ENCODE measurements at regions not wholly inside any gene's neighbourhood (a gene's known extent, or its start where the extent isn't known, plus 50 kb on each side); places are given as distances from the start of the nearest gene placed in this dataset.
"Not testable (repeated sequence)": the region's sequence is repeated elsewhere in the genome, so short reads cannot be mapped to it uniquely, and the experiment has no call there.

GRCh38 chr3:102361101-102361500, 73.7 kb upstream of the ZPLD1 start:
- H3K27me3 ChIP-seq (ENCODE audit: insufficient read depth, poor library complexity, severe bottlenecking): no peaks in the 10 kb centered on the region
- no peak overlapping the region for H3K4me3 ChIP-seq (replicated peaks; ENCODE audit: insufficient read depth, low read length)
- H3K27ac ChIP-seq (replicated peaks): no peak overlapping the region
- TF ChIP-seq, protein P1, sequence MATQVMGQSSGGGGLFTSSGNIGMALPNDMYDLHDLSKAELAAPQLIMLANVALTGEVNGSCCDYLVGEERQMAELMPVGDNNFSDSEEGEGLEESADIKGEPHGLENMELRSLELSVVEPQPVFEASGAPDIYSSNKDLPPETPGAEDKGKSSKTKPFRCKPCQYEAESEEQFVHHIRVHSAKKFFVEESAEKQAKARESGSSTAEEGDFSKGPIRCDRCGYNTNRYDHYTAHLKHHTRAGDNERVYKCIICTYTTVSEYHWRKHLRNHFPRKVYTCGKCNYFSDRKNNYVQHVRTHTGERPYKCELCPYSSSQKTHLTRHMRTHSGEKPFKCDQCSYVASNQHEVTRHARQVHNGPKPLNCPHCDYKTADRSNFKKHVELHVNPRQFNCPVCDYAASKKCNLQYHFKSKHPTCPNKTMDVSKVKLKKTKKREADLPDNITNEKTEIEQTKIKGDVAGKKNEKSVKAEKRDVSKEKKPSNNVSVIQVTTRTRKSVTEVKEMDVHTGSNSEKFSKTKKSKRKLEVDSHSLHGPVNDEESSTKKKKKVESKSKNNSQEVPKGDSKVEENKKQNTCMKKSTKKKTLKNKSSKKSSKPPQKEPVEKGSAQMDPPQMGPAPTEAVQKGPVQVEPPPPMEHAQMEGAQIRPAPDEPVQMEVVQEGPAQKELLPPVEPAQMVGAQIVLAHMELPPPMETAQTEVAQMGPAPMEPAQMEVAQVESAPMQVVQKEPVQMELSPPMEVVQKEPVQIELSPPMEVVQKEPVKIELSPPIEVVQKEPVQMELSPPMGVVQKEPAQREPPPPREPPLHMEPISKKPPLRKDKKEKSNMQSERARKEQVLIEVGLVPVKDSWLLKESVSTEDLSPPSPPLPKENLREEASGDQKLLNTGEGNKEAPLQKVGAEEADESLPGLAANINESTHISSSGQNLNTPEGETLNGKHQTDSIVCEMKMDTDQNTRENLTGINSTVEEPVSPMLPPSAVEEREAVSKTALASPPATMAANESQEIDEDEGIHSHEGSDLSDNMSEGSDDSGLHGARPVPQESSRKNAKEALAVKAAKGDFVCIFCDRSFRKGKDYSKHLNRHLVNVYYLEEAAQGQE (IDR thresholded peaks at IDR 0.05; ENCODE audit: insufficient replicate concordance, low read depth): no peak
- TF ChIP-seq SPI1 (IDR thresholded peaks at IDR 0.05; ENCODE audit: borderline replicate concordance, low read depth) (no peak), GABPA (IDR thresholded peaks at IDR 0.05; ENCODE audit: low read depth) (no peak), POLR2AphosphoS5 (IDR thresholded peaks at IDR 0.05; ENCODE audit: low read depth) (no peak)
- TF ChIP-seq, protein P2, sequence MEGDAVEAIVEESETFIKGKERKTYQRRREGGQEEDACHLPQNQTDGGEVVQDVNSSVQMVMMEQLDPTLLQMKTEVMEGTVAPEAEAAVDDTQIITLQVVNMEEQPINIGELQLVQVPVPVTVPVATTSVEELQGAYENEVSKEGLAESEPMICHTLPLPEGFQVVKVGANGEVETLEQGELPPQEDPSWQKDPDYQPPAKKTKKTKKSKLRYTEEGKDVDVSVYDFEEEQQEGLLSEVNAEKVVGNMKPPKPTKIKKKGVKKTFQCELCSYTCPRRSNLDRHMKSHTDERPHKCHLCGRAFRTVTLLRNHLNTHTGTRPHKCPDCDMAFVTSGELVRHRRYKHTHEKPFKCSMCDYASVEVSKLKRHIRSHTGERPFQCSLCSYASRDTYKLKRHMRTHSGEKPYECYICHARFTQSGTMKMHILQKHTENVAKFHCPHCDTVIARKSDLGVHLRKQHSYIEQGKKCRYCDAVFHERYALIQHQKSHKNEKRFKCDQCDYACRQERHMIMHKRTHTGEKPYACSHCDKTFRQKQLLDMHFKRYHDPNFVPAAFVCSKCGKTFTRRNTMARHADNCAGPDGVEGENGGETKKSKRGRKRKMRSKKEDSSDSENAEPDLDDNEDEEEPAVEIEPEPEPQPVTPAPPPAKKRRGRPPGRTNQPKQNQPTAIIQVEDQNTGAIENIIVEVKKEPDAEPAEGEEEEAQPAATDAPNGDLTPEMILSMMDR (IDR thresholded peaks at IDR 0.05; ENCODE audit: insufficient read depth, low read length): no peak
- DNase-seq (ENCODE audit: low read depth in 1 of 2, low spot score in 1 of 2): no peak

DNA sequence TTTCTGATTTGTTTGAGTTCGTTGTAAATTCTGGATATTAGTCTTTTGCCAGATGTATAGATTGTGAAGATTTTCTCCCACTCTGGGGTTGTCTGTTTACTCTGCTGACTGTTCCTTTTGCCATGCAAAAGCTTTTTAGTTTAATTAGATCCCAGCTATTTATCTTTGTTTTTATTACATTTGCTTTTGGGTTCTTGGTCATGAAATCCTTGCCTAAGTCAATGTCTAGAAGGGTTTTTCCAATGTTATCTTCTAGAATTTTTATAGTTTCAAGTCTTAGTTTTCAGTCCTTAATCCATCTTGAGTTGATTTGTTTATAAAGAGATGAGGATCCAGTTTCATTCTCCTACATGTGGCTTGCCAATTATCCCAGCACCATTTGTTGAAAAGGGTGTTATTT, 68.7 kb upstream of the ZPLD1 start:
- not testable (repeated sequence) for DNase-seq (ENCODE audit: low read depth in 1 of 2, low spot score in 1 of 2); H3K27ac ChIP-seq (replicated peaks); H3K27me3 ChIP-seq (ENCODE audit: insufficient read depth, poor library complexity, severe bottlenecking); H3K4me3 ChIP-seq (replicated peaks; ENCODE audit: insufficient read depth, low read length)

GRCh38 chr3:102374863-102375634, 59.8 kb upstream of the ZPLD1 start:
- no peak overlapping the region for H3K27ac ChIP-seq (replicated peaks)
- TF ChIP-seq, protein P1 (IDR thresholded peaks at IDR 0.05; ENCODE audit: insufficient replicate concordance, low read depth): no peak
- TF ChIP-seq, protein P2 (IDR thresholded peaks at IDR 0.05; ENCODE audit: insufficient read depth, low read length): no peak
- TF ChIP-seq GABPA (IDR thresholded peaks at IDR 0.05; ENCODE audit: low read depth) (no peak), SPI1 (IDR thresholded peaks at IDR 0.05; ENCODE audit: borderline replicate concordance, low read depth) (no peak), POLR2AphosphoS5 (IDR thresholded peaks at IDR 0.05; ENCODE audit: low read depth) (no peak)
- no peak for DNase-seq (ENCODE audit: low read depth in 1 of 2, low spot score in 1 of 2)

GRCh38 chr3:102378216-102378615, 56.6 kb upstream of the ZPLD1 start:
- DNase-seq (ENCODE audit: low read depth in 1 of 2, low spot score in 1 of 2): no peak
- H3K27ac ChIP-seq (replicated peaks): no peak overlapping the region
- TF ChIP-seq SPI1 (IDR thresholded peaks at IDR 0.05; ENCODE audit: borderline replicate concordance, low read depth) (no peak), POLR2AphosphoS5 (IDR thresholded peaks at IDR 0.05; ENCODE audit: low read depth) (no peak)
- TF ChIP-seq, protein P1 (IDR thresholded peaks at IDR 0.05; ENCODE audit: insufficient replicate concordance, low read depth): no peak
- no peaks in the 10 kb centered on the region for H3K27me3 ChIP-seq (ENCODE audit: insufficient read depth, poor library complexity, severe bottlenecking)
- H3K4me3 ChIP-seq (replicated peaks; ENCODE audit: insufficient read depth, low read length): no peak overlapping the region

More at GRCh38 chr3:102374863-102375634, 59.8 kb upstream of the ZPLD1 start:
- no peak overlapping the region for H3K4me3 ChIP-seq (replicated peaks; ENCODE audit: insufficient read depth, low read length)
- H3K27me3 ChIP-seq (ENCODE audit: insufficient read depth, poor library complexity, severe bottlenecking): no peaks in the 10 kb centered on the region

DNA sequence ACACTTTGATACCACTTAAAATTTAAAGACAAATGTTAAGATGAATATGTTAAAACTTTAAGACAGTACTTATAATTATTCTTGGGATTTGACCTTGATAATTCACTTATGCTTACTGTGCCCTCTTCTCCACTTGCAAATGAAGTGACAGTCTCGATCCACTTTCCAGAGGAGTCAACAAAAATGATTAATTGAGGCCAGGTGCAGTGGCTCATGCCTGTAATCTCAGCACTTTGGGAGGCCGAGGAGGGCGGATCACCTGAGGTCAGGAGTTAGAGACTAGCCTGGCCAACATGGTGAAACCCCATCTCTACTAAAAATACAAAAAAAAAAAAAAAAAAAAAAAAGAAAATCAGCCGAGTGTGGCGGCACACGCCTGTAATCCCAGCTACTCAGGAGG, 52.6 kb upstream of the ZPLD1 start:
- not testable (repeated sequence) for H3K4me3 ChIP-seq (replicated peaks; ENCODE audit: insufficient read depth, low read length); DNase-seq (ENCODE audit: low read depth in 1 of 2, low spot score in 1 of 2); H3K27ac ChIP-seq (replicated peaks); H3K27me3 ChIP-seq (ENCODE audit: insufficient read depth, poor library complexity, severe bottlenecking)

Data from HL-60 (cell line).